Stimulated activated CD4-positive, alpha-beta T cell treated with anti-CD3 and anti-CD28 coated beads, Interleukin-4, amount 100 ng/mL, for 1 hour (primary cell): ENCODE measurements at regions not wholly inside any gene's neighbourhood (a gene's known extent, or its start where the extent isn't known, plus 50 kb on each side); places are given as distances from the start of the nearest gene placed in this dataset.
"Not testable (repeated sequence)": the region's sequence is repeated elsewhere in the genome, so short reads cannot be mapped to it uniquely, and the experiment has no call there.

Source experiments
- DNase-seq: peaks from one replicate; pipeline ENCODE4 v3.0.0-alpha.2; 2020

DNA sequence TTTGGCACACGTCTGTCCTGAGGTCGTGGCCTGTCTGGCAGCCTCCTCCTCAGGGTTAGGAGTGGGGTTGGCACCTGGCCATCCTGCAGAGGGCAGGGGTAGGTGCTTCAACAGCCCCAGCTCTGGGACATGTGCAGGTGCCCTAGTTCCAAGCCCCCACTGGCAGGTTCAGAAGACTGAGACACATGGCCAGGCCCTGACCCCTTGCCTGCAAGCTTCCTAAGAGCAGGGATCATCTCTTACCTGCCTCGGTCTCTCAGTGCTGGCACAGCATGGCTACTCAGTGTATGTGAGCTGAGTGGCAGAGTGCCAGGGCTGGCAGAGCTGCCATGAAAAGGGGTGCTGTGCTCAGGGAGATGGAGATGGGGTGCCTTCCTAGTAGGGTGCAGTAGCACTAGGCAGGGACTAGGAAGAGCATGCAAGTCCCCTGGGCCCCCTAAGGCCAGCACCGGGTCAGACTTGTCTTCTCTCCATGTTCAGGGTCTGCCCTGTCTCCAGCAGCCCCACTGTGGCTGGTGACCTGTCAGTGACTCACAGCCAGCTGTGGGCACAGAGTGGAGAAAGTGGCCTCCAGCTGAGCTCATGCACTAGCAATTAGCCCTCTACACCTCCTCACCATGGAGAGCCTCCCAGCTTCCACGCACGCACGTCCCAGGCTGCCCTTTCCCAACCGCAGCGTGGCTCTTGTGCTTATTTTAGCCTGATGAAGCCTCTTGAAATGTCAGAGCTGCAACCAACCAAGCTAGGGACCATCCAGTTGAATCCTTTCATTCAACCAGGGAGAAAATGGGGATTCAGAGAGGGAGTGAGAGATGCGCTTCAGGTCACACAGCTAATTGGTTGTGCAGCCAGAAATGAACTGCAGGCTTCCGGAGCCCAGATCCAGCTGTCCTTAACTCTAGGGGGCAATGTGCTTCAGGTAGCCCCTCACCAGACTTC is 116.6 kb downstream of the MRPL14 start:
- no peak for DNase-seq

DNA sequence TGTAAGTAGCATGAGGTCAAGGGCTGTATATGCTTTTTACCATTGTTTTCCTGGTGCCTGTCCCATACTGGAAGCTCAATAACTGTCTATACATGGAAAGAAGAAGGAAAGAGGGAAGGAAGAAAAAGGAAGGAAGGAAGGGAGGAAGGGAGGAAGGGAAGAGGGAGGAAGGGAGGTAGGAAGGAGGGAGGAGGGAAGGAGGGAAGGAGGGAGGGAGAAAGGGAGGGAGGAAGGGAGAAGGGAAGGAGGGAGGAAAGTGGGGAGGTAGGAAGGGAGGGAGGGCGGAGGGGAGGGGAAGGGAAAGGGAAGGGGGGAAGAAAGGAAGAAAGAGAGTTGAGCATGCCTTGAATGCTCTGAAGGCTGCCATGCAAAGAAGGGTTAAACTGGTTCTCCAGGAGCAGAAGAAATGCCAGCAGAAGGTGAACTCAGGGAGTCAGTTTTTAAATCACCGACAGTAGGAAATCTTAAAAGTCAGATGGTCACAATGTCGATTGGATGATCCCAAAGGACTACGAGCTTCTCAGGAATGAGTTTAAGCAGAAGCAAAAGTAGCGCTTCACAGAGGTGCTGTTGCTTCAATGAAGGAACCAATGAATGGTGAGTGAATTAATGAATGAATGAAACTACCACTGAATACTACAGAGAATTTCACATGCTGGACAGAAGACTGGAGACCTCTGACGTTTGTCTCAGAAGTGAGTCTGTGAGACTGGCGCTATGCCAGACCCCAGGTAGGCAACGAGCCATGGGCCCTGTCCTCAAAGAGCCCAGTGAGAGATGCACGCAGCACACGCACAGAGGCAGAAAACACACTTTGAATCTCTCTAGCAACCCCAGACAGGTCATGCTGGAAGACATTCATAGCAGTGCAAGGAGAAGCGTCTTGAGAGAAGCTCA is 117.6 kb downstream of the MRPL14 start:
- DNase-seq = no peak

DNA sequence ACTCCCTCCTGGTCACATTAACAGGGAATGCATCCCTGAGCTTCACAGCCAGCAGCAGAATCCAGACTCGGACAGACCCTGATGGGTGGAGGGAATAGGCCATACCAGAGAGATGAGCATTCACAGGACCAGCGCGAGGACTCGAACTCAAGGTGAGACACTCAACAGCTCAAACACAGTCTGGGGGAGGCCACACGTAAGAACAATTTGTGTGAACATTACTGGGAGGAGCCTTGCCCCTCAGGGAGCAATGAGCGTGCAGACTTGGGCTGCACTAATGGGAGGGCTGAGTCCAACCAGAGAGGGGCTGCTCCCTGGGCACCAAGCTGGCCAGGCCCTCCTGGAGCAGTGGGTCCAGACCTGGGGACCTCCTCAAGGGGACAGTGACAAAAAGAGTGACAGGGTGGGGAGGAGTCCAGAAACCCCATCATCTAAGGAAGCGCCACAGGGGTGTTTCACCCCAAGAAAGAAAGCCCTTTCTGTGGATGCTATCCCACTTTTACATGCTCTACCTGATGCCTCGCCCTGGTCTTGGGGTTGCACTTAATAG is 118.4 kb downstream of the MRPL14 start:
- DNase-seq = no peak

DNA sequence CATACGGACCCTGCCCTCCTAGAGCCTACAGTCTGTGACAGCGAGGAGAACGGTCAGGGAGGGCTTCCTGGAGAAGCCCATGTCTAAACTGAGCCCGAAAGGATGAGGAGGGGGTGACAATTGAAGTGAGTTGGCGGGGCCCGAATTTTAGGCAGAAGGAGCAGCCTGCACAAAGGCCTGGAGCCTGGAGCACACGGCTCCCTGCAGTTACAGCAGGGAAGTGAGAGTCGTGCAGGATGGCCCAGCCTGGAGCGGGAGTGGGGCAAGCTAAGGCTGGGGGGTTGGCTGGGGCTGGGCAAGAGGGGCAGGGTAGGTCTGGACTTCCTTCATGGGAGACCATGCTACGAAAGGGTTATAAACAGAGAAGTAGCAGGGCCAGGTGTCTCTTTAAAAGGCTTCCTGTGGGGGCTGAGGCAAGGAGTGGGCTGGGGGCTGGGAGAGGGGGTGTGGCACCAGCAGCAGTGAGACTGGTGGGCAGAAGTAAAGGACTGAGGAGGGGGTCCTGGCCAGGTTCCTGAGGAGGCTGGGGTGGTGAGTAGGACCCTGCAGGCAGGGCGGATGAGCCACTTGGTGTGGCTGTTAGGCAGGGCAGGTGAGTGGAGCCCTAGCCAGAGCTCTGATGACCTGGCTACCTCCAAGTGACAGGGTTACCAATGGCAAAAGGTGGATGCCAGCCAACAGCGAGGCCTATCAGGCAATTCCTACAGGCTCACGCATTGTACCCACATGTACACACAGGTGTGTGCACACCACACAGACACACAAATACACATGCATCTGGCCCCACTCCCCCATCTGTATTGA is 119.2 kb downstream of the MRPL14 start:
- DNase-seq = no peak

DNA sequence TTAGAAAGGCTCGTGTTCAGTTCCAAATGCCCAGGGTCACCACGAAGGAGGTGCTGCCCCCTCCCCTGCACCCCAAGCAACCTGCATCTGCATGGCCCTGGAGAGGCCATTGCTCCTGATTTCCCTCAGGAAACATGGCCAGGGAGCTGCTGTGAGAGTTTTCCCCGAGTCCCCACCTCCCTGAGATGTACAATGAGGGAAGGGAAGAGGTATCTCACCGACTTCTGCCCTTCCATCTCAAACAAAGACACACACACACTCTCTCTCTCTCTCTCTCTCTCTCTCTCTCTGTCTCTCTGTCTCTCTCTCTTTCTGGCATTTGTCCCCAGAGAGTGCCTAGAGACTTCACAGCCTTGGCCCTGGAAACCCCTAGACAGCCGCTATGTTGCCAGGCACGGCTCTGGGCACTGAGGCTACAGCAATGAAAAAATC is 120.4 kb downstream of the MRPL14 start:
- no peak for DNase-seq

DNA sequence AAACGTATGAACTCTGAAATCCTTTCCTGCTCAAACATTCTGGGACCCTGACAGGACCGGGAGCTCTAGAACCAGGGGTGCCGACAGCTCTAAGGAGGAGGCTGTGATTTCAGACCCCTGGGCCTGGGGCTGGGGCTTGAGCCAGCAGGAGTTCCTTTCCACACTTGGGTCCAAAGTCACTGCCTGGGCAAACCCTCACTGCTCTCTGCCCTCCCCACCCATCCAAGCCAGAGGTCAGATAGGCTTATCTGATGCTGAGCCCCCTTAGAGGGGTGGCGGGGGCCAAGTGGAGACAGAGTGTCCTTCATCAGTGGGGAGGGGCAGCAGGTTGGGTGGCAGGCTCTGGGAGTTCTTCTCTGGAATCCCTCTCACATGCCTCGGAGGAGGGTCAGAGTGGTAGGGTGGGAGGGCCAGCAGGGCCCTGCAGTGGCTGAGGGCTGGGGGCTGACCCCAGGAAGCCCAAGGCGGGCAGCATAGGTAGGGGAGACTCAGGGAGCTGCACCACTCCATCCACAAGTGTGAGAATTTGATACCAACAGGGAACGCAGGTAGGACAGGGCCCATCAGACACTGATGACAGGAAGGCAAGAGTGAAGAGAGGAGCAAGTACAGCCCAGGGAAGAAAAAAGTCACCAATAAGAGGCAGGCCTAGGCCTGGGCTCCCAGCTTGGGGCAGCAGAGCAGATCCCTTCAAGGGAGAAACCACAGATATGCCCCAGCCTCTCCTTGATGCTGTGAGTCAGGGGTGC is 121.0 kb downstream of the MRPL14 start:
- DNase-seq = no peak

DNA sequence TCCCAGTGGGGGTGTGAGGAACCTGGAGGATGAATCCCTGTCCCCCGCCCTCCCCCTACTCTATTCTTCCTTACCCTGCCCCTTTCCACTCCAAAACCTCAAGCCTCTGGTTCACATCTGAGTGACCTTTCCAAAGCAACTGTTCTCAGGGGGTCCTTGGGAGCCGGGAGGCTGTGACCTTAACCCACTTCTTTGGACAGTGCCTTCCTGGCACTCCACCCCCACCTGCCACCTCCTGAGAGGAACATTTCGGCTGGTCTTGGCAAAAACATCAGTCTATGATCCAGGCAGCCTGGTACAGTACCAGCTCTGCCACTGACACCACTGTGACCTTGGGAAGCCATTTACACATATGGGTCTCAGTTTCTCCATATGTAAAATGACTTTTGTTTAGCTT is 121.7 kb downstream of the MRPL14 start:
- no peak for DNase-seq

DNA sequence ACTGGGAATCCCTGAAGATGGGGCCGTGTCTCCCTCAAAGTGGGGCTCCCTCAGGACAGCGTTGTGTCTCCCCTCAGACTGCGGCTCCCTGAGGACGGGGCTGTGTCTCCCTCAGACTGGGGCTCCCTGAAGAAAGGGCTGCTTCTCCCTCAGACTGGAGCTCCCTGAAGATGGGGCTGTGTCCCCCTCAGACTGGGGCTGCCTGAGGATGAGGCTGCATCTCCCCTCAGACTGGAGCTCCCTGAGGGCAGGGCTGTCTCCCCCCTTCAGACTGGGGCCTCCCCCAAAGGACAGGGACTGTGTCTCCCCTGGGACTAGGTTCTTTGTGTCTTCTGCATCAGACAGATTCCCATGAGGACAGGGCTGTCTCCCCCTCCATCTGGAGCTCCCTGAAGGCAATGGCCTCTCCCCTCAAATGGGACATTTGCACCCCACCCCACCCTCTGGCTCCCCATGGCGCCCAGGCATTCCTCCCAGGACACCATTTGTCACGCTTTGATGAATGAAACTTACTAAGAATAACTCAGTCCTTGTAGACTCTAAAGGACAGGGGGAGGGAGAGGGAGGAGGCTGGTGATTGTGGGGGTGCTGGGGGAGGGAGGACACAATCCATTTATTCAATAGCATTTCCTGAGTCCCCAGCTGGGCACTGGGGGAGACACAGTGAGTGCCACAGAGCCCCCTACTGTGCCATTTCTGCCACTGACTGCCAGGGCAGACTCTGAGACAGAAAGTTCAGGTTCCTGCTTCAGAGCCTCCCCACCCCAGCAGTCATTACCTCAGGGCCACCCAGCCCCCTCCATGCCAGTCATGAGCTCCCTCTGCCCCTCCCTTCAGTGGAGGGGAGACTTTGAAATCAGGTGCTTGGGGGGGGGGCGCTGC is 122.4 kb downstream of the MRPL14 start:
- DNase-seq = no peak

DNA sequence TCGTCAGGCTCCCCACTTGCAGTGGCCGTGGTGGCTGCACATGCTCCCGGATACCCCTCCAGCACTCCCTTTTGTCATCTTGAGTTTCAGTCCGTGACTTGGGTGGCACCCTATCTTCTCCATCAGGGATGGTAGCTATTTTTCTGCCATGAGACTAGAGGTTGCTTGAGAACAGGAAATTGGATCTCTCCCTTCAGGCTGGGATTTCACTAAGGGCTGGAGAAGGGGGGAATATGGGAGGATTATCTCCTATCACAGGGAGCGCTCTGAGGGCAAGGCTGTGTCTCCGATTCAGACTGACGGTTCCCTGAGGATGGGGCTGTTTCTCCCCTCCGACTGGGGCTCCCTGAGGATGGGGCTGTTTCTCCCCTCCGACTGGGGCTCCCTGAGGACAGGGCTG is 123.1 kb downstream of the MRPL14 start:
- DNase-seq = no peak

DNA sequence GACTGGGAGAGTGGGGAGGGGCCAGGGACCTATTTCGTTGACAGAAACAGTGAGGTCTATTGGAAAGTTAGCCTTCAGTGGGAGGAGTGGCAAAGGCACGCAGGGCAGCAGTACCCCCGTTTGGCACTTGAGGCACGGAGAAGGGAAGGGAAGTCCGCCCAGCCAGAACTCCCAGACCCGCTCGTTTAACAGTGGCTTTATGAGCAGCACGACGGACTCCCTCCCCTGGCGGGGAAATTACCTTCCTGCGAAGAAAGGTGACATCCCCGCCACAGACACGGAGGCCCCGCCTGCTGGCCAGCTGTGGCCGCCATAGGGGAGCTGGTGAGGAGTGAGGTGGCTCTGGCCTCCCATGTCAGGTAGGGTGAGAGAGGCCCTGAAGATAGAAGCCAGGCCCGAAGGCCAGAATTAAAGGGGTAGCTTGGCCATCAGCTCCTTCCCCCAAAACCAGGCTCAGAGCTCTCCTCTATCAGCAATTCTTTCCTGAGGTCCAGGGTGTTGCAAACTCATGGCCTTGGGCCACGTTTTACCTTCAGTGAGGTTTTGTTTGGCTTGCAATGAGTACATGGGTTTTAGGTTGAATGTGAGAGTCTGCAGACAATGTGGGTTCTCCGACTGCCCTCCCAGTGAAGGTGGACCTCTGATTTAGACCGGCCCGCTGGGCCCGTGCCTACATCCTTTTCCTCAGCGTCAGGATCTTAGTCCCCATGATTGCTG is 123.7 kb downstream of the MRPL14 start:
- DNase-seq = peak; percentile 9

DNA sequence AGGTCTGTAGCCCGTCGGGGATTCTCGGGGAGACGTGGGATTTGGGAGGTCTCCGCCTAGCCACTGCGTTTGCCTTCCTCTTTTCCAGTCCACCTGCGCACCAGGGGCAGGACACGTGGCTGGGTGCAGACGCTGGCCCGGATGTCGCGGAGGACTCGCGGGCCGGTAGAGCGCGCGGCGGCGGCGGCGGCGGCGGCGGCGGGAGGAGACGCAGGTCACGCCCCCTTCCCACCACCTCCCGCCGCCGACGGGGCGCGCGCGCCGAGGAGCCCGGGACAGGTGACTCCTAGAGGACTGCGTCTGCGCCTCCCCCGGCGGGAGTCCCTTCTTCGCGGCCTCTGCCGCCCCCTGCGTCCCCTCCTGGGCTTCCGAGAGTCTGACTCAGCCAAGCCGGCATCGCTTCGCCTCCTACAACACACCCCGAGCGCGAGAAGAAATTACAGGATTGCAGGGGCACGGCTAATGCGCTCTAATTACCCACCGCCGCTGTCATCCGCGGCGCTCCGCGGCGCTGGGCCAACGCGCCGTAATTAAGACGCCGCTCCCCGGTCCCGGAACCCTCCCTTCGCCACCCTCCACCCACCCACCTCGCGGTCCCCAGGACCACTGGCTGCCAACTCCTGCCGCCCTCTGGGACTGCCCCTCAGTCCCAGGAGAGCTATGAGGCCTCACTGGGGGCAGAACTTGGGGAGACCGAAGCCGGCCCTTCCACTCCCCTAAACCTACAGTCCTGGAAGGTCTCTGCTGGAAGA is 124.5 kb downstream of the MRPL14 start:
- DNase-seq = peak; percentile 65

DNA sequence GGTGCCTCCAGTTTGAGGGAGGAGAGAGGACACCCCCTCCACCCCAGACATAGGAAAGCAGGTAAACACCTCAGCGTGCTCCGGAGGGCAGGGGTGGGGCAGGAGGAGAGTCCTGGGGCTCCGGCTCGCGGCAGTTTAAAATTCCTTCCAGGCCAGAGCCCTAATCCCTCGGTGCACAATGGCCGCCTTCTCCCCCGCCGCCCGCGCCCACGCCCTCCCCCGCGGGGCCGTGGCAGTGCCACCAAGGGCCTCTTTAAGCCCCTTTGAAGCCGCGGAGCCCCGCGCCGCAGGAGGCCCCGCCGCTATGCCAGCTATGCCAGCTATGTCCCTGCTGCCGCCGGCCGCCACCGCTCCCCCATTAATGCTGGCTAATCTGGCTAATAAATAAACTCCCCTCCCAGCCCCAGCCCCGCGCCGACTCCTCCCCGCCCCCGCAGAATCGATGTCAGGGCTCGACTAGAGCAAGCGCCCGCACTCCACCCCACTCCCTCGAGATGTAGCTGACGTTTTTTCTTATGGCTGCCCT is 125.1 kb downstream of the MRPL14 start:
- peak; percentile 41 for DNase-seq

DNA sequence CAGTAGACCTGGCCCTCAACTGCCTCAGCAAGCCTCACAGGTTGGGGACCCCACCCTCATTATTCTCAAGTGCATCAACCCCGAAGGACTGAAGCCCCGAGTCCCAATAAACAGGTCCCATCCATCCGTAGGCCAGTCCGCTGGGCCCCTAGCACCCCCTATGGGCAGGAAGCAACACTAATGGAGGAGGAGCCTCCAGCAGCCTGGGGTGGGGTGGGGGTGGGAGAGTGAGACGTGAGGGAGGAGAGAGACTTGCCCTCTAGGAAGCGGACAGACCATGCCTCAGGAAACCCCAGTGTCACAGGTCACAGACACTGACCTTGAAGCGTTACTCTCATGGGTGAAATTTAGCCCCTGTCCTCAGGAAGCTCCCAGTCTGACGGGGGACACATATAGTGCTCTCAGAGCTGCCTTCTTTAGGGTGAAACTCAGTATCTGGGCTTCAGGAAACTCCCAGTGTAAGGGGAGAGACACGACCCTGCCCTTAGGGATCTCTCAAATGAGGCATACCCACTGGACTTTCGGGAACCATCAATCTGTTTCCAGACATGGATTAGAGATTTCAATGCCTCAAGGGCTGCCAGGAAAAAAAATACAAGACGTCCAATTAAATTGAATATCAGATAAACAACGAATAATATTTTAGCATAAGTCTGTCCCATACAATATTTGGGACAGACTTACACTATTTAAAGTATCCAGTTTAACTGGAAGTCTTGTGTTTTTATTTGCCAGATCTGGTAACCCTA is 125.8 kb downstream of the MRPL14 start:
- peak; percentile 8 for DNase-seq

DNA sequence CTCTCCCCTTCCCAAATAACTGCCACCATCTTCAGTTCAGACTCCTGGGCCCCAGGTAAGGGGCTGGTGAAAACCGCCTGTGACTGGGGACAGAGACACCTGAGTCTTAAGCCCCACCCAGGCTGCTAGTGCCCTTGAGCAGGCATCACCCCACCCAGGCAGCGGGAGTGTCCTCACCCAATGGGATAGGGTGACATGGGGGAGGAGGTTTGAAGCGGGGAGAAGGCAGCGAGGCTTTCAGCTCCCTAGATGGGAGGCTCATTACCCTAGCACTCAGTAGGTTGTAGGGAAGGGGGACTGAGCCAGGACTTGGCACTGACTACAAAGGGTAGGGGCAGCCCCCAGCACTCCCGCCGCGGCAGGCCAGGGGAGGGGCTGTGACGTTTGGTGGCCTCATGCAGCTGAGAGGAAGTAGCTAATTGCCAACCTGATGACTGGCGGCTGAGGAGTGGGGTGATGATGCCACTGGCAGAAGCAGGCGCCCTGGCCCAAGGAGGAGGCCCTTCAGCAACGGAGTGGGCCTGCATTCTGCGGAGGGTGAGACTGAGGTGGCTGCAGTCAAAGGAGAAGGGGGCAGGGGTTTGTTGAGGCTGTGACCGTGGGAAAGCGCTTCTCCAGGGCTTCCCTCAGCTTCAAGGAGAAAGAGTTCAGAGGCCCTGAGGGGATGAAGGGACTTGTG is 126.9 kb downstream of the MRPL14 start:
- peak; percentile 15 for DNase-seq

DNA sequence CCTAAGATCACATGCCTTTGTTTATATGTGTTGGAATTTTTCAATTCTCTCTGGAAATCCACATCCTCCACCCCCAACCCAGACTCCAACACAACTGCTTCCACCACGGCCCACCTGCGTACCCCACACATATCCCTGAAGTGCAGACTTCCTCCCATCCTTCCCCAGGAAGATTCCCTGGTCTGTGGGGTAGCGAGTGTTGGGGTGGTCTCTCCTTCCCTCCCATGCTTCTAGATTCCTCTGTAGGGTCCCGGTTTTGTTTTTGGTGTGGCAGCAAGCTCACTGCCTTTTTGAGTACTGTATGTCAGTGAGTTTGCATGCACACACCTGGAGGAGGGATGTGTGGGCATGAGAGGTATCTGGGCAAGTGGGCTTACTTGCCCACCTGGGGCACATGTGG is 127.6 kb downstream of the MRPL14 start:
- DNase-seq = no peak

DNA sequence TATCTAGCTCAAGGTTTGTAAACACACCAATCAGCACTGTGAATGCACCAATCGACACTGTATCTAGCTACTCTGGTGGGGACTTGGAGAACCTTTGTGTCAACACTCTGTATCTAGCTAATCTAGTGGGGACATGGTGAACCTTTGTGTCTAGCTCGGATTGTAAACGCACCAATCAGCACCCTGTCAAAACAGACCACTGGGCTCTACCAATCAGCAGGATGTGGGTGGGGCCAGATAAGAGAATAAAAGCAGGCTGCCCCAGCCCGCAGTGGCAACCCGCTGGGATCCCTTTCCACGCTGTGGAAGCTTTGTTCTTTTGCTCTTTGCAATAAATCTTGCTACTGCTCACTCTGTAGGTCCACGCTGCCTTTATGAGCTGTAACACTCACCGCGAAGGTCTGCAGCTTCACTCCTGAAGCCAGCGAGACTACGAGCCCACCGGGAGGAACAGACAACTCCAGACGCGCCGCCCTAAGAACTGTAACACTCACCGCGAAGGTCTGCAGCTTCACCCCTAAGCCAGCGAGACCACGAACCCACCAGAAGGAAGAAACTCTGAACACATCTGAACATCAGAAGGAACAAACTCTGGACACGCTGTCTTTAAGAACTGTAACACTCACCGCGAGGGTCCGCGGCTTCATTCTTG is 128.5 kb downstream of the MRPL14 start:
- DNase-seq = not testable (repeated sequence)

DNA sequence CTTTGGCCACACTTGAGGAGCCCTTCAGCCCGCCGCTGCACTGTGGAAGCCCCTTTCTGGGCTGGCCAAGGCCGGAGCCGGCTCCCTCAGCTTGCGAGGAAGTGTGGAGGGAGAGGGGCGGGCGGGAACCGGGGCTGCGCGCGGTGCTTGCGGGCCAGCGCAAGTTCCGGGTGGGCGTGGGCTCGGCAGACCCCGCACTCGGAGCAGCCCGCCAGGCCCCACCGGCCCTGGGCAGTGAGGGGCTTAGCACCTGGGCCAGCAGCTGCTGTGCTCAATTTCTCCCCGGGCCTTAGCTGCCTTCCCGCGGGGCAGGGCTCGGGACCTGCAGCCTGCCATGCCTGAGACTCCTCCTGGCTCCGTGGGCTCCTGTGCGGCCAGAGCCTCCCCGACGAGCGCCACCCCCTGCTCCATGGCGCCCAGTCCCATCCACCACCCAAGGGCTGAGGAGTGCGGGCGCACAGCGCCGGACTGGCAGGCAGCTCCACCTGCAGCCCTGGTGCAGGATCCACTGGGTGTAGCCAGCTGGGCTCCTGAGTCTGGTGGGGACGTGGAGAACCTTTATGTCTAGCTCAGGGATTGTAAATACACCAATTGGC is 129.2 kb downstream of the MRPL14 start:
- not testable (repeated sequence) for DNase-seq
